ENCODE measurements at regions not wholly inside any gene's neighbourhood (a gene's known extent, or its start where the extent isn't known, plus 50 kb on each side); places are given as distances from the start of the nearest gene placed in this dataset.

- H3K9me3 Mint-ChIP-seq = no peaks in the 10 kb centered on the region
- H3K4me1 Mint-ChIP-seq = peaks cover 18% of the 10 kb centered on the region
- no peaks in the 10 kb centered on the region for H3K27me3 Mint-ChIP-seq (ENCODE audit: low read depth, poor library complexity)
- H3K27ac Mint-ChIP-seq = no peak overlapping the region
- DNase-seq = peak; percentile 10
- TF ChIP-seq CTCF (IDR thresholded peaks at IDR 0.05) = no peak
- H3K4me3 Mint-ChIP-seq = no peak overlapping the region
- no peaks in the 10 kb centered on the region for H3K36me3 Mint-ChIP-seq (ENCODE audit: low read depth)
These were observed 51.0 kb upstream of the SC5D start for GRCh38 chr11:121241343-121242211.

Measured in nephron progenitor cell (in vitro differentiated cells).